ENCODE measurements at regions not wholly inside any gene's neighbourhood (a gene's known extent, or its start where the extent isn't known, plus 50 kb on each side); places are given as distances from the start of the nearest gene placed in this dataset.

DNA sequence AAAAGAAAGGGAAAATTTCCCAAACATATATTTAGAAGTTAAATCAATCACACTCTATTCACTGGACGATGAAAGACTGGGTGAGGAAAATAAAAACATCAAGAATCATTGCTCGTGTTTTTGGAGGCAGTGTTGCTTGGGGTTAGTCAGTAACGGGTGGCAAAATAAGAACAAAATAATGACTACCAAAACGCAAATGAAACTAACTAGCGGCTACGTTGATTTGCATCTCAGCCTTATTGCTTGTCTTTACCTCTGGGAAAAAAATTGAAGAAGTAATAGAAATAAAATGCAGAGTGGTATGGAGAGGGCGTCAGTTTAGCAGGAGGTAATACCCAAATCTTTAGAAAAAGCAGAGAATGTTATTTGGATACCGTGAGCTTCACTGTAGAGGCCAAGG is 86.4 kb upstream of the SORBS2 start:
- no peaks in the 10 kb centered on the region for H4K20me1 ChIP-seq (replicated peaks in 1 of 2; ENCODE audit: control insufficient read depth in 1 of 2, insufficient read depth in 2 of 2, low read length in 2 of 2)
- no peak overlapping the region for H4K91ac ChIP-seq (replicated peaks; ENCODE audit: insufficient read length, low read length)
- no peak overlapping the region for H2BK120ac ChIP-seq (replicated peaks; ENCODE audit: low read depth, low read length)
- H3K36me3 ChIP-seq (ENCODE audit: control insufficient read depth in 2 of 4, insufficient read depth in 4 of 4, low read length in 3 of 4), result no peaks in the 10 kb centered on the region
- H3K18ac ChIP-seq (ENCODE audit: extremely low read depth, low read length), result no peak overlapping the region
- WGBS, 2 experiments (ENCODE audit: extremely low coverage in 1 of 2, insufficient coverage in 1 of 2, insufficient read length in 1 of 2, insufficient replicate concordance in 2 of 2, low coverage in 1 of 2, low lambda C conversion rate in 2 of 2, missing lambda C conversion rate in 1 of 2), result 68% methylated on average over 8 of the region's 8 CpGs; no CpG with 5 or more reads in 1 of the 2 experiments
- no peaks in the 10 kb centered on the region for H3K23me2 ChIP-seq (ENCODE audit: low read depth, low read length)
- peaks cover 2 to 3% of the 10 kb centered on the region in 2 experiments; a peak in 3 of 4 replicates for H3K9me3 ChIP-seq (ENCODE audit: insufficient read depth in 2 of 2, low read depth in 1 of 2, low read length in 1 of 2)
- DNase-seq (ENCODE audit: low read depth in 1 of 2, low spot score in 2 of 2), result no peak
- H3K4me2 ChIP-seq (ENCODE audit: insufficient read depth in 1 of 2, low read depth in 2 of 2, low read length in 2 of 2), result no peak overlapping the region
- FAIRE-seq, result no peak
- H3K4ac ChIP-seq (replicated peaks; ENCODE audit: insufficient read length, low read depth, low read length), result no peak overlapping the region
- H2BK5ac ChIP-seq (ENCODE audit: low read depth, low read length), result no peak overlapping the region
- ChIA-PET CTCF (ENCODE audit: partially characterized antibody) (interaction anchor here (0.6 to 1.5 kb wide), 5 partner anchors 58 to 368 kb away, joined by 3 to 4 read pairs (median 3); no protein-coding TSS in a partner anchor), POLR2A (ENCODE audit: partially characterized antibody) (interaction anchor here (0.8 to 0.9 kb wide), 2 partner anchors 16 to 502 kb away, joined by 3 read pairs; no protein-coding TSS in a partner anchor)
- H2AK5ac ChIP-seq (ENCODE audit: low read depth, low read length), result no peak overlapping the region
- no peak overlapping the region for H2BK15ac ChIP-seq (ENCODE audit: low read length)
- no peak overlapping the region for H3K56ac ChIP-seq (replicated peaks; ENCODE audit: insufficient read length, low read depth, low read length)
- no peaks in the 10 kb centered on the region for H3K79me2 ChIP-seq (ENCODE audit: control insufficient read depth in 1 of 2, insufficient read depth in 2 of 2, low read length in 2 of 2)
- H3K4me3 ChIP-seq (ENCODE audit: extremely low read depth in 1 of 4, insufficient read depth in 2 of 4, low read depth in 3 of 4, low read length in 4 of 4), result no peak overlapping the region
- no peak overlapping the region for H3K23ac ChIP-seq (ENCODE audit: insufficient read length)
- no peaks in the 10 kb centered on the region; a peak in 1 of 7 replicates for H3K4me1 ChIP-seq (replicated peaks in 1 of 4; ENCODE audit: control insufficient read depth in 3 of 4, insufficient read depth in 4 of 4, low read length in 3 of 4)
- no peak overlapping the region for H4K5ac ChIP-seq (ENCODE audit: insufficient read length, low read depth, low read length)
- no peaks in the 10 kb centered on the region for H3K79me1 ChIP-seq (ENCODE audit: low read depth, low read length)
- no peak overlapping the region for H3K27ac ChIP-seq (ENCODE audit: low read depth, low read length)
- H2BK12ac ChIP-seq (ENCODE audit: low read depth, low read length), result no peak overlapping the region
- no peak overlapping the region for H3K9ac ChIP-seq (replicated peaks in 1 of 4; ENCODE audit: extremely low read depth in 1 of 4, low read depth in 3 of 4, low read length in 3 of 4)
- no peak overlapping the region for H3K14ac ChIP-seq (ENCODE audit: insufficient read length)
- H2AFZ ChIP-seq (ENCODE audit: low read length), result no peak overlapping the region
- no peak overlapping the region for H4K8ac ChIP-seq (ENCODE audit: extremely low read depth, insufficient read depth, low read length)
- no peak overlapping the region for H2BK20ac ChIP-seq (ENCODE audit: low read length)
- H3K27me3 ChIP-seq (replicated peaks in 1 of 4; ENCODE audit: control insufficient read depth in 3 of 4, extremely low read depth in 1 of 4, insufficient read depth in 3 of 4, low read length in 3 of 4), result no peaks in the 10 kb centered on the region
- TF ChIP-seq TCF12 (IDR thresholded peaks at IDR 0.05; ENCODE audit: low read depth, low read length) (no peak), RNF2 (IDR thresholded peaks at IDR 0.05; ENCODE audit: borderline replicate concordance, low read depth, low read length, missing control alignments, poor library complexity, severe bottlenecking) (no peak), FOSL1 (IDR thresholded peaks at IDR 0.05; ENCODE audit: insufficient read depth, low read depth, low read length) (no peak), SRF (IDR thresholded peaks at IDR 0.05; ENCODE audit: low read depth, low read length) (no peak), TAF1 (IDR thresholded peaks at IDR 0.05; ENCODE audit: low read depth, low read length) (no peak), GABPA (IDR thresholded peaks at IDR 0.05; ENCODE audit: borderline replicate concordance, insufficient read depth, low read length) (no peak), NANOG (IDR thresholded peaks at IDR 0.05; ENCODE audit: insufficient read depth, low read depth, low read length, poor library complexity, severe bottlenecking) (no peak), ATF2 (IDR thresholded peaks at IDR 0.05; ENCODE audit: low read length) (no peak), KDM4A (IDR thresholded peaks at IDR 0.05; ENCODE audit: low read depth, low read length, severe bottlenecking) (no peak), TAF7 (optimal IDR thresholded peaks at IDR 0.05; ENCODE audit: borderline replicate concordance, low read depth, low read length) (no peak)
- TF ChIP-seq, protein P1, sequence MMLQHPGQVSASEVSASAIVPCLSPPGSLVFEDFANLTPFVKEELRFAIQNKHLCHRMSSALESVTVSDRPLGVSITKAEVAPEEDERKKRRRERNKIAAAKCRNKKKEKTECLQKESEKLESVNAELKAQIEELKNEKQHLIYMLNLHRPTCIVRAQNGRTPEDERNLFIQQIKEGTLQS (IDR thresholded peaks at IDR 0.05; ENCODE audit: insufficient read depth, low read depth, low read length), result no peak

Measured in H1 (cell line).